Activated naive CD4-positive, alpha-beta T cell treated with anti-CD3 and anti-CD28 coated beads, Interleukin-2, amount 10 ng/mL, durations not matched to agents 7 days and 5 days (primary cell): ENCODE measurements at regions not wholly inside any gene's neighbourhood (a gene's known extent, or its start where the extent isn't known, plus 50 kb on each side); places are given as distances from the start of the nearest gene placed in this dataset.

Experiments
- CTCF ChIA-PET: fragments of 350-600 bp; sonication (Branson Sonifier 250); formaldehyde crosslinking; loops from one replicate; lab custom pipeline; 2021; ENCODE audit warnings: antibody characterized with exemption; lab: Charles Lee
- DNase-seq: peaks from one replicate; pipeline ENCODE4 v3.0.0-alpha.2; 2020
- H3K27ac Mint-ChIP-seq: one replicate; pipeline ENCODE4 v1.8.0; 2021; ENCODE audit warnings: mild to moderate bottlenecking, moderate library complexity, mixed read lengths
- H3K27me3 Mint-ChIP-seq: one replicate; pipeline ENCODE4 v1.8.0; 2021; ENCODE audit warnings: mild to moderate bottlenecking, mixed read lengths
- H3K36me3 Mint-ChIP-seq: one replicate; pipeline ENCODE4 v1.8.0; 2021; ENCODE audit warnings: mixed read lengths
- H3K4me1 Mint-ChIP-seq: one replicate; pipeline ENCODE4 v1.8.0; 2021; ENCODE audit warnings: mixed read lengths
- H3K4me3 Mint-ChIP-seq: one replicate; pipeline ENCODE4 v1.8.0; 2021; ENCODE audit warnings: mild to moderate bottlenecking, moderate library complexity, mixed read lengths
- H3K9me3 Mint-ChIP-seq: one replicate; pipeline ENCODE4 v1.8.0; 2021; ENCODE audit warnings: mixed read lengths

GRCh38 chr20:4081421-4081820, 66.1 kb upstream of the RNF24 start:
- peak overlapping the region; percentile 97 for H3K27ac Mint-ChIP-seq
- CTCF ChIA-PET = interaction anchor here (1.1 to 1.3 kb wide), 2 partner anchors 43 to 68 kb away, joined by 4 read pairs; no protein-coding TSS in a partner anchor
- H3K4me3 Mint-ChIP-seq = no peak overlapping the region
- peaks cover 7% of the 10 kb centered on the region for H3K9me3 Mint-ChIP-seq
- H3K27me3 Mint-ChIP-seq = peaks cover 9% of the 10 kb centered on the region
- no peak for DNase-seq
- H3K4me1 Mint-ChIP-seq = peaks cover 64% of the 10 kb centered on the region
- peaks cover 15% of the 10 kb centered on the region for H3K36me3 Mint-ChIP-seq

- CTCF ChIA-PET = interaction anchor here (1.0 kb wide), 1 partner anchor 8 kb away, joined by 3 read pairs; no protein-coding TSS in a partner anchor
- peaks cover 38% of the 10 kb centered on the region for H3K4me1 Mint-ChIP-seq
- H3K36me3 Mint-ChIP-seq = peaks cover 10% of the 10 kb centered on the region
Measured at GRCh38 chr20:4076671-4077070, 61.3 kb upstream of the RNF24 start.

GRCh38 chr20:4076033-4076432, 60.7 kb upstream of the RNF24 start:
- no peak for DNase-seq

More at GRCh38 chr20:4076671-4077070, 61.3 kb upstream of the RNF24 start:
- H3K9me3 Mint-ChIP-seq = peaks cover 3% of the 10 kb centered on the region
- peaks cover 16% of the 10 kb centered on the region for H3K27me3 Mint-ChIP-seq
- no peak for DNase-seq
- no peak overlapping the region for H3K4me3 Mint-ChIP-seq
- H3K27ac Mint-ChIP-seq = no peak overlapping the region

GRCh38 chr20:4074877-4075455, 59.6 kb upstream of the RNF24 start:
- H3K4me3 Mint-ChIP-seq = no peak overlapping the region
- H3K4me1 Mint-ChIP-seq = peaks cover 34% of the 10 kb centered on the region
- no peak overlapping the region for H3K27ac Mint-ChIP-seq
- CTCF ChIA-PET = interaction anchor here (2.9 kb wide), 1 partner anchor 10 kb away, joined by 14 read pairs; no protein-coding TSS in a partner anchor
- H3K9me3 Mint-ChIP-seq = no peaks in the 10 kb centered on the region
- no peak for DNase-seq
- H3K36me3 Mint-ChIP-seq = peaks cover 7% of the 10 kb centered on the region
- peaks cover 16% of the 10 kb centered on the region for H3K27me3 Mint-ChIP-seq

More at GRCh38 chr20:4076033-4076432, 60.7 kb upstream of the RNF24 start:
- H3K4me1 Mint-ChIP-seq = peaks cover 34% of the 10 kb centered on the region
- H3K27ac Mint-ChIP-seq = no peak overlapping the region
- H3K9me3 Mint-ChIP-seq = no peaks in the 10 kb centered on the region
- H3K36me3 Mint-ChIP-seq = peaks cover 7% of the 10 kb centered on the region
- H3K27me3 Mint-ChIP-seq = peaks cover 16% of the 10 kb centered on the region
- CTCF ChIA-PET = interaction anchor here (1.0 kb wide), 1 partner anchor 9 kb away, joined by 3 read pairs; no protein-coding TSS in a partner anchor
- H3K4me3 Mint-ChIP-seq = no peak overlapping the region

- no peak overlapping the region for H3K27ac Mint-ChIP-seq
- H3K36me3 Mint-ChIP-seq = peaks cover 7% of the 10 kb centered on the region
- H3K27me3 Mint-ChIP-seq = peaks cover 16% of the 10 kb centered on the region
- no peaks in the 10 kb centered on the region for H3K9me3 Mint-ChIP-seq
- H3K4me1 Mint-ChIP-seq = peaks cover 28% of the 10 kb centered on the region
- H3K4me3 Mint-ChIP-seq = no peak overlapping the region
- no peak for DNase-seq
- CTCF ChIA-PET = interaction anchor here (0.9 to 2.9 kb wide), 4 partner anchors 11 to 219 kb away, joined by 3 to 14 read pairs (median 10); partner anchors contain the start of gene RNF24
Measured at GRCh38 chr20:4073852-4074741, 58.7 kb upstream of the RNF24 start.

- Mint-ChIP-seq H3K27ac (no peak overlapping the region), H3K4me1 (peaks cover 20% of the 10 kb centered on the region), H3K4me3 (no peak overlapping the region), H3K9me3 (no peaks in the 10 kb centered on the region), H3K27me3 (peaks cover 22% of the 10 kb centered on the region), H3K36me3 (no peaks in the 10 kb centered on the region)
- CTCF ChIA-PET = interaction anchor here (0.7 to 5.4 kb wide), 7 partner anchors 10 to 395 kb away, joined by 3 to 31 read pairs (median 5); no protein-coding TSS in a partner anchor
- DNase-seq = no peak
Measured at GRCh38 chr20:4071178-4071693, 55.9 kb upstream of the RNF24 start.

GRCh38 chr20:4070323-4071177, 55.2 kb upstream of the RNF24 start:
- Mint-ChIP-seq H3K27me3 (peaks cover 22% of the 10 kb centered on the region), H3K27ac (no peak overlapping the region), H3K9me3 (no peaks in the 10 kb centered on the region), H3K36me3 (no peaks in the 10 kb centered on the region), H3K4me1 (peaks cover 24% of the 10 kb centered on the region), H3K4me3 (no peak overlapping the region)
- CTCF ChIA-PET = interaction anchor here (1.1 to 5.4 kb wide), 5 partner anchors 10 to 48 kb away, joined by 4 to 31 read pairs (median 5); no protein-coding TSS in a partner anchor
- no peak for DNase-seq

GRCh38 chr20:4069751-4070150, 54.4 kb upstream of the RNF24 start:
- Mint-ChIP-seq H3K27me3 (peaks cover 16% of the 10 kb centered on the region), H3K4me1 (peaks cover 22% of the 10 kb centered on the region), H3K36me3 (no peaks in the 10 kb centered on the region), H3K4me3 (no peak overlapping the region), H3K27ac (no peak overlapping the region), H3K9me3 (no peaks in the 10 kb centered on the region)
- CTCF ChIA-PET = interaction anchor here (1.5 to 5.4 kb wide), 3 partner anchors 13 to 31 kb away, joined by 4 to 31 read pairs (median 5); no protein-coding TSS in a partner anchor
- no peak for DNase-seq

- Mint-ChIP-seq H3K27me3 (peaks cover 13% of the 10 kb centered on the region), H3K4me1 (peaks cover 21% of the 10 kb centered on the region), H3K9me3 (no peaks in the 10 kb centered on the region), H3K4me3 (no peak overlapping the region), H3K27ac (no peak overlapping the region), H3K36me3 (no peaks in the 10 kb centered on the region)
- CTCF ChIA-PET = interaction anchor here (1.6 to 5.4 kb wide), 2 partner anchors 12 to 16 kb away, joined by 4 to 31 read pairs; no protein-coding TSS in a partner anchor
- DNase-seq = no peak
Measured at GRCh38 chr20:4068708-4069107, 53.4 kb upstream of the RNF24 start.

- no peak overlapping the region for H3K4me3 Mint-ChIP-seq
- no peaks in the 10 kb centered on the region for H3K36me3 Mint-ChIP-seq
- peaks cover 10% of the 10 kb centered on the region for H3K27me3 Mint-ChIP-seq
- CTCF ChIA-PET = interaction anchor here (5.4 kb wide), 1 partner anchor 17 kb away, joined by 31 read pairs; no protein-coding TSS in a partner anchor
- H3K4me1 Mint-ChIP-seq = peaks cover 30% of the 10 kb centered on the region
- no peaks in the 10 kb centered on the region for H3K9me3 Mint-ChIP-seq
- no peak overlapping the region for H3K27ac Mint-ChIP-seq
- no peak for DNase-seq
Measured at GRCh38 chr20:4067600-4068261, 52.4 kb upstream of the RNF24 start.

GRCh38 chr20:4066551-4066950, 51.2 kb upstream of the RNF24 start:
- no peak for DNase-seq
- Mint-ChIP-seq H3K36me3 (no peaks in the 10 kb centered on the region), H3K27ac (no peak overlapping the region), H3K4me3 (no peak overlapping the region), H3K27me3 (peaks cover 5% of the 10 kb centered on the region), H3K4me1 (peaks cover 35% of the 10 kb centered on the region), H3K9me3 (no peaks in the 10 kb centered on the region)
- CTCF ChIA-PET = interaction anchor here (1.0 to 1.2 kb wide), 3 partner anchors 11 to 45 kb away, joined by 4 to 9 read pairs (median 8); no protein-coding TSS in a partner anchor

GRCh38 chr20:4065391-4065844, 50.1 kb upstream of the RNF24 start:
- no peaks in the 10 kb centered on the region for H3K9me3 Mint-ChIP-seq
- DNase-seq = no peak
- CTCF ChIA-PET = interaction anchor here (1.0 to 1.3 kb wide), 2 partner anchors 47 to 245 kb away, joined by 3 read pairs; partner anchors contain the start of gene AP5S1
- H3K4me3 Mint-ChIP-seq = no peak overlapping the region
- H3K27ac Mint-ChIP-seq = peak overlapping the region; percentile 12
- peaks cover 5% of the 10 kb centered on the region for H3K27me3 Mint-ChIP-seq
- H3K4me1 Mint-ChIP-seq = peaks cover 35% of the 10 kb centered on the region
- no peaks in the 10 kb centered on the region for H3K36me3 Mint-ChIP-seq
